Tibial nerve (tissue), 4 donors: ENCODE measurements at regions not wholly inside any gene's neighbourhood (a gene's known extent, or its start where the extent isn't known, plus 50 kb on each side); places are given as distances from the start of the nearest gene placed in this dataset.

Experiments
- DNase-seq, 2 donors: peaks; one replicate each; pipeline ENCODE4 v3.0.0-alpha.2; 2019; ENCODE audit warnings: low spot score in 2 of 2
- H3K27ac ChIP-seq, 4 donors: fragments of 200-600 bp; sonication (generic) in 3 of 4; one replicate each; pipeline ENCODE4 v1.5.1; 2017 to 2019; ENCODE audit warnings: mild to moderate bottlenecking in 1 of 4
- H3K27me3 ChIP-seq, 2 donors: fragments of 200-600 bp; sonication (generic) in 1 of 2; one replicate each; pipeline versions ENCODE4 v1.5.1 to v1.6.0; 2017 to 2019
- H3K36me3 ChIP-seq, 3 donors: fragments of 200-600 bp; sonication (generic); one replicate each; pipeline ENCODE4 v1.5.1; 2018 to 2019
- H3K4me1 ChIP-seq, 4 donors: fragments of 200-600 bp; sonication (generic) in 3 of 4; one replicate each; pipeline ENCODE4 v1.5.1; 2017 to 2019
- H3K4me3 ChIP-seq, 4 donors: fragments of 200-600 bp; sonication (generic) in 3 of 4; one replicate each; pipeline ENCODE4 v1.5.1; 2017 to 2019; ENCODE audit warnings: mild to moderate bottlenecking in 1 of 4, moderate library complexity in 1 of 4
- H3K9me3 ChIP-seq, 4 donors: fragments of 200-600 bp; sonication (generic) in 3 of 4; one replicate each; pipeline ENCODE4 v1.5.1; 2017 to 2019
- EP300 ChIP-seq, 2 donors: sonication (generic); formaldehyde crosslinking; IDR thresholded peaks; one replicate each; pipeline ENCODE4 v1.6.1; 2017; ENCODE audit warnings: antibody characterized with exemption in 2 of 2, mild to moderate bottlenecking in 1 of 2
- POLR2A ChIP-seq, 2 donors: fragments of 450-650 bp; IDR thresholded peaks; one replicate each; pipeline ENCODE4 v1.6.1; 2017; ENCODE audit warnings: antibody characterized with exemption in 2 of 2, mild to moderate bottlenecking in 2 of 2, moderate library complexity in 2 of 2
- WGBS, 2 donors: methylation state at CpG; one replicate each; pipeline ENCODE4 v1.1.5; 2018; 5-methylcytosine and 5-hydroxymethylcytosine counted together
- TF ChIP-seq, protein P1 (sequence below), 5 experiments: fragments of 200-600 bp in 3 of 5; fragments of 450-650 bp in 2 of 5; sonication (generic) in 3 of 5; IDR thresholded peaks; one replicate each; pipeline ENCODE4 v1.5.1; 2016 to 2019; ENCODE audit warnings: antibody characterized with exemption in 5 of 5, mild to moderate bottlenecking in 3 of 5, moderate library complexity in 2 of 5

DNA sequence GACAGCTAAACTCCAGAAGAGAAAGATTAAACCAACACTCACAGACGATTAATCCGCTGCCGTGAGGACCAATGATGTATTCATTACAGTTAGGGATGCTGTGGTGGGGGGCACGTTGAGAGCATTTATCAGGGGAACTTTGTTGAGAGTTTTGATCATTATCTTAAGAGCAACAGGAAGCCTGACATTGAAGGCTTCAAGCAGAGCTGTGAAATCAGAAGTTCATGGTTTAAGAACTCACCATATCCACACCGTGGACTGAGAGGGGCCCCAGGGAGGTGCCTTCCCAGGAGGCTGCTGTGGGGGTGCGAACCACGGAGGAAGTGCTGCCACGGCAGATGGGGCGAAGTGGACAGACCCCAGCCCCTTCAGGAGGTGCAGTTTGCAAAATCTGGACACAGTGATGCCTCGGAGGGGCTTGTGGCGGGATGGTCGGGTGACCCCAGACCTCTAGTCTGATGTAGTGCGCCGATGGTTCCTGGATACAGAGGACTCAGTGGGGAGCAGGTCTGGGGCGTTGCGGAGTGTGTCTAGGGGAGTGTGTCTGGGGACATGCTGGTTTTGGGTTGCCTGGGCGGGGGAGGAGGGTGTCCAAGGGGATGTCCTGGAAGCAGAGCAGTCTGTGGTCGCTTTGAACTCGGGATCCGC, 73.0 kb downstream of the DIO3 start:
- TF ChIP-seq EP300 (IDR thresholded peaks at IDR 0.05): no peak
- TF ChIP-seq, protein P1, sequence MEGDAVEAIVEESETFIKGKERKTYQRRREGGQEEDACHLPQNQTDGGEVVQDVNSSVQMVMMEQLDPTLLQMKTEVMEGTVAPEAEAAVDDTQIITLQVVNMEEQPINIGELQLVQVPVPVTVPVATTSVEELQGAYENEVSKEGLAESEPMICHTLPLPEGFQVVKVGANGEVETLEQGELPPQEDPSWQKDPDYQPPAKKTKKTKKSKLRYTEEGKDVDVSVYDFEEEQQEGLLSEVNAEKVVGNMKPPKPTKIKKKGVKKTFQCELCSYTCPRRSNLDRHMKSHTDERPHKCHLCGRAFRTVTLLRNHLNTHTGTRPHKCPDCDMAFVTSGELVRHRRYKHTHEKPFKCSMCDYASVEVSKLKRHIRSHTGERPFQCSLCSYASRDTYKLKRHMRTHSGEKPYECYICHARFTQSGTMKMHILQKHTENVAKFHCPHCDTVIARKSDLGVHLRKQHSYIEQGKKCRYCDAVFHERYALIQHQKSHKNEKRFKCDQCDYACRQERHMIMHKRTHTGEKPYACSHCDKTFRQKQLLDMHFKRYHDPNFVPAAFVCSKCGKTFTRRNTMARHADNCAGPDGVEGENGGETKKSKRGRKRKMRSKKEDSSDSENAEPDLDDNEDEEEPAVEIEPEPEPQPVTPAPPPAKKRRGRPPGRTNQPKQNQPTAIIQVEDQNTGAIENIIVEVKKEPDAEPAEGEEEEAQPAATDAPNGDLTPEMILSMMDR (IDR thresholded peaks at IDR 0.05): no peak
- no peak for TF ChIP-seq POLR2A (IDR thresholded peaks at IDR 0.05)
- 67 to 73% methylated on average over 20 of the region's 20 CpGs for WGBS, 2 donors
- DNase-seq: no peak

DNA sequence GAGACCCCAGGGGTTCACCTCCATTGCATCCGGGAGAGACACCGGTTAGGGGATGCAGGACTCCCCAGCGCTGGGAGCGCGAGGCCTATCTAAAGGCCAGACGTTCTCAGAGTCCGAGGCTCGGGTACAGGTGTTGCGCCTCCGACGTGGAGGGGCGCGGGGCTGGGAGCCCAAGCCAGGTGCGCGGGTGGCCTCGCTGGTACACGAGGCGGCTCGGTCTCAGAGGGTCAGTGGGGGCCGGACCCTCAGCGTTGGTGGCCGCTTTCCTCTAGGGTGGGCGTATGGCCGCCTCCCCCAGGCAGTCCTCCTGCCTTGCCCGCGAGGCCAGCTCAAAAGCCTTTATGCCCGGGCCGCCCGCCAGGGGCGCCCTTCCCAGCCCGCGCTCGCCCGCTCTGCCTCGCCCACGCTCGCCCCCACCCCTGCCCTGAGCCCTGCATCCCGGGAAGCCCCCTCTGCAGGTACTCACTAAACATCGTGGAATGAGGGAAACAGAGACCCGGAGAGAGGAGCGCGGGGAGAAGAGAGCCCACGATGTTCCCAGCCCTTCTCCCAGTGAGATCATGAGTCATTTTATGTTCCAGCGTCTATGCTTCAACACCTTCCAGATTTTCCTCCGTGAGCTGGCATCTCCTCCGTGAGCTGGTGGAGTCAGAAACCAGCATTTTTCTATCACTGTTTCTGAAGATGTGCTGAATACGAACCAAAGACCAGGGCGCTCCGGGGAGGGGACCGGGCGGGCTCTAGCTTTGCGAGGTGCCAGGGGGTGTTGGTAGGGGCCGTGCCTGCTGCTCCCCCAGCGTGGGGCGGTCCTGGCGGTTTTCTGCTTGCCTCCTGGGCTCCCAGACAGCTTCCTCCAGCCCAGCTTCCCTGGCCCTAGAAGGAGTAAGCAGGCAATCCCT, 73.8 kb downstream of the DIO3 start:
- no peak overlapping the region for H3K4me3 ChIP-seq
- H3K9me3 ChIP-seq: no peaks in the 10 kb centered on the region
- H3K27ac ChIP-seq: no peak overlapping the region
- no peaks in the 10 kb centered on the region for H3K4me1 ChIP-seq
- 89 to 90% methylated on average over 45 to 56 of the region's 56 CpGs for WGBS, 2 donors
- H3K36me3 ChIP-seq: no peaks in the 10 kb centered on the region
- TF ChIP-seq POLR2A (IDR thresholded peaks at IDR 0.05) (no peak), EP300 (IDR thresholded peaks at IDR 0.05) (no peak)
- TF ChIP-seq, protein P1 (IDR thresholded peaks at IDR 0.05): no peak
- H3K27me3 ChIP-seq: no peaks in the 10 kb centered on the region
- no peak for DNase-seq

More for the DNA sequence above, 73.0 kb downstream of the DIO3 start:
- H3K27ac ChIP-seq: no peak overlapping the region
- no peaks in the 10 kb centered on the region for H3K36me3 ChIP-seq
- H3K4me3 ChIP-seq: no peak overlapping the region
- no peaks in the 10 kb centered on the region for H3K4me1 ChIP-seq
- H3K9me3 ChIP-seq: no peaks in the 10 kb centered on the region
- H3K27me3 ChIP-seq: no peaks in the 10 kb centered on the region

DNA sequence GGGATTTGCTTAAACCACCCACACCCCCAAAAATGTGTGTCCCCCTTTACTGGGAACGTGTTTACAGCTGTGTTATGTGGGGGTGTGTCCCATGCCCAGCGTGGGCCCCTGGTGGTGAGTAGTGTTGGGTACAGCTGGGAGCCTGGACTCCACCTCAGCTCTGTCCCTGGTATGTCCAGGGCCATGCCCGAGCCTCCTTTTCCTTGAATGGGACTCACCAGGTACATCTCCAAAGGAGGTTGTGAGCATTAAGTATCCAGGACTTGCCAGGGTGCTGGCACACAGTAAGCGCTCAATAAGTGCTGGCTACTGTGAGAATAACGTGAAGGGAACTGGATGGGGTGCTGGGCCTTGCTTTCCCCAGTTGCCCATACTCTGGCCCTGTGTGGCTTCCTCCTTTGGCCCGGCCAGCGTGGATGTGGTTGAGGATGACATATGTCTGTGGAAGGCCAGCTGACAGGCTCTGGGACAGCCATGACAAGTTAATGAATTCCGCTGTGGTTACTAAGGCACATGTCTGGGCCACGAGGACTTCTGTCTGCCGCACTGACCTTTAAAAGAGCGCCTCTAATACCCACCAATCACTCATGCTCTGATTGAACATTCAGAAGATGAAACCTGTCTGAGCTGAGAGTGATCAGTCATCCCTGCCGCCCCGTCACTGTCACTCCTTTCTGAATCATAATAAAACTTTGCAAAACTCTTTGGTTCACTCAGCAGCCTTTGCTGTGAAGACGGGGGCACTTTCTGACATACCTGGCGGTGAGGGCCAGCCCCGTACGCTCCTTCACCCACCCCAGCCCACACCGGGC, 74.7 kb downstream of the DIO3 start:
- no peak overlapping the region for H3K27ac ChIP-seq
- no peaks in the 10 kb centered on the region for H3K4me1 ChIP-seq
- DNase-seq: no peak
- TF ChIP-seq, protein P1 (IDR thresholded peaks at IDR 0.05): no peak
- no peak for TF ChIP-seq EP300 (IDR thresholded peaks at IDR 0.05)
- TF ChIP-seq POLR2A (IDR thresholded peaks at IDR 0.05): no peak
- no peaks in the 10 kb centered on the region for H3K9me3 ChIP-seq
- peaks cover 0 to 4% of the 10 kb centered on the region in 2 donors for H3K27me3 ChIP-seq
- no peaks in the 10 kb centered on the region for H3K36me3 ChIP-seq
- 86 to 87% methylated on average over 18 of the region's 18 CpGs for WGBS, 2 donors
- no peak overlapping the region for H3K4me3 ChIP-seq

DNA sequence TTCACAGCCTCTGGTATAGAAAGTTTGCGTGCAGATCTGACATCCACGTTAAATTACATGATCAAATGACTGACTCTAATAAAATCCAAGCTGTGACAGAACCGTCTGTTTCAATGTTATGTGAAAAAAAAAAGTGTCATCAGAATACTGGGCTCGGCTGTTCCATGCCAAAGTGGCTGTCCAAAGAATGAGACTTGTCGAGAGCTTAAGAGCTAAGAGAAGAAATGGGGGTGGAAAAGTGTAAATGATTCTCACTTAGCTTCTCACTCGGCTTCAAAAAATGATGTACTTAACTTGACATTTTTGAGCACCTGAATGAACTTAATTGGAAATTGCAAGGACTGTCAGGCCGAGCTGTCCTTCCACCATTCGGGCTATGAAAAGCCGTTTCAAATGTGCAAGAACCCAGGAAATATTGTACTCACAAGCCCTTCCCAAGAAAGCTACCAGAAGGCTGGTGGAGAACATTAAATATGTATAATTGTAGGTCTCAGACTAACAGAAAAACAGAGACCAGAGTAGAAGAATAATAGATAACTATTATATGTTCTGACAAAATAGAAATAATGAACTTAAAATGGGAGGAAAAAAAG, 78.0 kb downstream of the DIO3 start:
- Histone ChIP-seq H3K4me3 (no peak overlapping the region), H3K4me1 (no peaks in the 10 kb centered on the region), H3K27me3 (peaks cover 0 to 4% of the 10 kb centered on the region in 2 donors), H3K36me3 (no peaks in the 10 kb centered on the region), H3K27ac (no peak overlapping the region), H3K9me3 (peaks cover 0 to 7% (median 2%) of the 10 kb centered on the region in 4 donors)
- no peak for DNase-seq
- no peak for TF ChIP-seq EP300 (IDR thresholded peaks at IDR 0.05)
- TF ChIP-seq, protein P1 (IDR thresholded peaks at IDR 0.05): no peak
- no peak for TF ChIP-seq POLR2A (IDR thresholded peaks at IDR 0.05)
- WGBS, 2 donors: 73 to 78% methylated on average over 9 of the region's 9 CpGs
